ENCODE measurements at regions not wholly inside any gene's neighbourhood (a gene's known extent, or its start where the extent isn't known, plus 50 kb on each side); places are given as distances from the start of the nearest gene placed in this dataset.

GRCh38 chr4:3850128-3850527, 83.9 kb downstream of the ADRA2C start:
- no peak for TF ChIP-seq EP300 (IDR thresholded peaks at IDR 0.05; ENCODE audit: borderline replicate concordance)
- TF ChIP-seq TAF1 (IDR thresholded peaks at IDR 0.05; ENCODE audit: low read depth) = no peak
